KBM-7 (cell line): ENCODE measurements at regions not wholly inside any gene's neighbourhood (a gene's known extent, or its start where the extent isn't known, plus 50 kb on each side); places are given as distances from the start of the nearest gene placed in this dataset.

Experiments
- DNase-seq: peaks from one replicate; pipeline ENCODE4 v3.0.0-alpha.2; 2015
- in situ Hi-C: fragments of 300-500 bp; cut with MboI; formaldehyde crosslinking; loops from 2 replicates; pipeline ENCODE4 v1.14.3; 2020; ENCODE audit warnings: low sequenced_read_pairs, low pct_unique_long_range_greater_than_20kb, mixed read lengths

DNA sequence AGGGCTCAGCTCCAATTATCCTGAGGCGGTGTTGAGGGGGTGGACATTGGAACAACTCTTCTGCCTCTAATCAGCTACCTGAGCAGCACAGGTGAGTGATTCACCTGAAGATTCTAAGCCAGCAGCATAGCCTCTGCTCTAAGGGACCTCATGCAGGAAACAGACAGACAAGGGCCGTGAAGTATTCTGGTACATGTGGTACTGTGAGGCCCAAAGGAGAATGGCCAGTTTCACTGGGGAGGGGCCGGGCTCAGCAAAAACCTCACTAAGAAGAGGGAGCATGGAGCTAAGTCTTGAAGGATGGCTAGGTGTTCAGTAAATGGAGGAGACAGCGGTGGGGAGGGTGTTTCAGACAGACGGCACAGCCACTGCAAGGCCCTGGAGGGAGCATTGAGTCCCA is 58.5 kb upstream of the CCDC167 start:
- DNase-seq: no peak
- in situ Hi-C loops: no loop called here

- in situ Hi-C loops: no loop called here
- no peak for DNase-seq
Observed at GRCh38 chr6:37557645-37558114, 58.0 kb upstream of the CCDC167 start.

DNA sequence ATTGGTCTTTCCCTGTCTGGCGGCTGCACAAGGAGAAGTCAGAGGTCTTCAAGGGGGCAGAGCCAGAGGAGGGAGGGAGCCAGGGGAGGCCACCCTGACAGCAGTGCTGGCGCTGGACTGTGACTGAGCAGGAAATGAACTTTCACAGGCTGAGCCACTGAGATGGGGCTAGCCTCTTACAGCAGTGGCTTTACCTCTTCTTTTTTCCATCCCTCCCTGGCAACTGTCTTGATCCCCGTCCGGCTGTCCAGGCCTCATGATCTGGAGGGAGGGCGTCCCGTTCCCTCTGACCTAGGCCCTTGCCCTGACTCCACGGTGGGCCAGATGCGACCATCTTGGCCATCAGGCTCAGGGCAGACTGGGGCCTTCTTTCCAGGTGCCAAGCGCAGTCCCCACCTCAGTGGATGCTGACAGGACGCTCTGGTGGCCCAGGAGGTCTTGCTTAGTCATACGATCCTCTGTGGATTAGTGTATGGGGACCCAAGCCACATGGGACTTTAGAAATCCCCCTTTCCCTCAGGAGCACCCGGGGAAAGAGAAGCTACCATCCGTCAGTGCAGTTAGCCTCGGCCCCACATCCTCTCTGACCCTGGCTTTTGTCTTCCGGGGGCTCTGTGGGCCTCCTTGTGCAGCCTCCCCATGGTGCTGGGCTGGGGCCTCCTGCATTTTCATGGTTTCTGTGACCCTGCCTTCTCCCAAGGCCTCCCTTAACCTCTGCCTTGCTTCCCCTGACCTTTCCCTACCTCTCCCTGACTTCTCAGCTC is 57.4 kb upstream of the CCDC167 start:
- no peak for DNase-seq
- in situ Hi-C loops: no loop called here

DNA sequence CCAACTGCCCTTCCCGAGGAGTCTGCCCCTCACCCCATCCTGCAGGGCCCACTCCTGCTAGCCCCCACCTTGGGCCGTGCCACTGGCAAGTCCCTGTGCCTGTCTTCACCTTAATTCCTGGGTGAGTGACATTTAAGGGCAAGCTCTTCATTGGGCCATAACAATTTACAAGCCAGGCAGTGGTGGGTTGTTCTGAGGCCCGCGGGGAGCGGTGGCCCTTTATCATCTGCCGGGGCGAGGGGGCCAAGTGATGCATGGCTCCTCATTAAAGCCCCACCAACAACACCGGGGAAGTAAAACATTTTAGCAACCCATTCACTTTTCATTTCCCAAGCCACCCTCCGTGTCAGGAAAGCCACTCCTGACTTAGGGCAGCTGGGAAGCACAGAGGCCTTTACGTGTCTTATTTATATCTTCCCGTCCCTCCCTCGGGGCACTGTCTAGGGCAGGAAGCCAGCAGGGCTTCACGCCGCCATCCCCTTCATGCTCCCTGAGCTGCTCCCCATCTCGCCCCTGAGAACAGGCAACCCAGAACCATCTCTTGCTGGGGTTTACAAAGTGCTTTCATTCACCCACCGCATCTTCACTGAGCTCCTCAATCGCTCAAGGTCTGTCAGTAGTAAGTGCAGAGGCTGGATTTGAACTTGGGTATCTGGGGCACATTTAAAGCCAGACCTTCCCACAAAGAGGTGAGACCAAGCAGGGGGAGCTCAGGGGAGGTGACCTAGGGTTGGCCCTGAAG is 55.5 kb upstream of the CCDC167 start:
- in situ Hi-C loops: no loop called here
- no peak for DNase-seq

DNA sequence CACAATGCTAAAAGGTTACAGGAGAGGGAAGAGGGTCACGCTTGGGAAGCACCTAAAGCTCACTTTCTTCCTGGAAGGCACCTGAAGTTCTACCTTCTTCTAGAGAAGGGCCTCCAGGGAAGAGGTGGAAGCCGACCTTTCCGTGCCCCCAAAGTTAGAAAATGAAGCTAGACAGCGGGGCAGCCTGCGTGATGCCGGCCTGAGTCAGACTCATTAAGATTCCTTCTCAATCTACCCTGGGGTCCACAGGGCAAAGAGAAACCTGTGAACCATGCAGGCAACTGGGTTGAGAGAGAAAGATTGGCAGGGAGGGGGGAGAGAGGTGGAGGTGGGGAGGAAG is 54.8 kb upstream of the CCDC167 start:
- in situ Hi-C loops: no loop called here
- DNase-seq: no peak

DNA sequence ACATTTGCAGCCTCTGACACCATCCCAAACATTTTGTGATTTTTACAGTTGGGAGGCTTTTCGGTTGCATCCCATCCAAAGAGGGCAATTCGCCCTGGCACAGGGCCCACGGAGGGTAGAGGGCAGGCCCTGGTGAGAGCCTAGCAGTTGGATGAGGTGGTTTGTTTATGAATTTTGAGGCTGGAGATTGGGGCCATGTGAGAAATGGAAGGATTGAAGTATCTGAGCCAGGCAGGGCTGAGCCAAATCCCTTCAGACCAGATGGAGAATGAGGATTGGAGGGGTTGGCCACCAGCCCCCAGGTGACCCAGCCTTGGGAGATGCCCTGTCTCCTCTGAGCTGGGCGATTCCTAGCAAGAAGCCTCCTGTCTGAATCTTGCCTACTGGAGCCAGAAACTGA is 52.6 kb upstream of the CCDC167 start:
- in situ Hi-C loops: no loop called here
- DNase-seq: no peak

DNA sequence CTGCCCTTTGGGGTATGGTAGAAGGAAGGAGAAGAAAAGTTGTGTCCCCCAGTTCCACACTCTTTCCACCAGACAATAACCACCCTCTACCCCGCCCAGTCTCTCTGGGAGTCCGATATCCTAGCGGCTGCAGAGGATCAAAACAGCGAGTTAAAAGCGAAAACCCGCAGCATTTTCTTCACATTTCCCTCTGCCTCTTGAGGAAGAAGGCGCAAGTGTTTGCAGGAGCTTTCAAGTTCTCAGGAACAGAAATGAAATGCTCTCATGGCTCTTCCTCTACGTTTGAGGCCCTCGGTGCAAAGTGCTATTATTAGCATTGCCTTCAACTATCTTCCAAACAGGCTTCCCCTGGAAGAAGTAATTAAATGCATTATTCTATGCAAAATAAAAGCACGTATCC is 52.2 kb upstream of the CCDC167 start:
- no peak for DNase-seq
- in situ Hi-C loops: no loop called here

GRCh38 chr6:37551446-37551845 is 51.8 kb upstream of the CCDC167 start:
- in situ Hi-C loops: no loop called here
- no peak for DNase-seq

DNA sequence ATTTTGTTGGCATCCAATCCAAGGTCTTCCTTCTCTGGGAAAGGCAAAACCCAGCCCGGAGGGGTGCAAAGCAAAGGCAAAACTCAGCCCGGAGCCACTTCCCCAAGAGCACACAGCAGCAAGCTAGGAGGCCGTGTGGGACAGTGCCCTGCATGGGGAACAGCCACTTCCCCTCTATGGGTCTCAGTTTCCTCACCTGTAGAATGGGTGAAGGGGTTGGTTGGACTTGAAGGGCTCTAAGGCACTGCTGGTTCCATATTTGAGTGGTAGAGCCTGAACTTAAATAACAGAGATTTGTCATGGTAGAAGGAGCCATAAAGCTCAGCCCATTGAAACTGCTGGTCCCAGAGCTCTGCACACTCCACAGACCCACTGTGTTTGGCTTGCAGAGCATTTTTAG is 51.3 kb upstream of the CCDC167 start:
- in situ Hi-C loops: no loop called here
- DNase-seq: no peak

DNA sequence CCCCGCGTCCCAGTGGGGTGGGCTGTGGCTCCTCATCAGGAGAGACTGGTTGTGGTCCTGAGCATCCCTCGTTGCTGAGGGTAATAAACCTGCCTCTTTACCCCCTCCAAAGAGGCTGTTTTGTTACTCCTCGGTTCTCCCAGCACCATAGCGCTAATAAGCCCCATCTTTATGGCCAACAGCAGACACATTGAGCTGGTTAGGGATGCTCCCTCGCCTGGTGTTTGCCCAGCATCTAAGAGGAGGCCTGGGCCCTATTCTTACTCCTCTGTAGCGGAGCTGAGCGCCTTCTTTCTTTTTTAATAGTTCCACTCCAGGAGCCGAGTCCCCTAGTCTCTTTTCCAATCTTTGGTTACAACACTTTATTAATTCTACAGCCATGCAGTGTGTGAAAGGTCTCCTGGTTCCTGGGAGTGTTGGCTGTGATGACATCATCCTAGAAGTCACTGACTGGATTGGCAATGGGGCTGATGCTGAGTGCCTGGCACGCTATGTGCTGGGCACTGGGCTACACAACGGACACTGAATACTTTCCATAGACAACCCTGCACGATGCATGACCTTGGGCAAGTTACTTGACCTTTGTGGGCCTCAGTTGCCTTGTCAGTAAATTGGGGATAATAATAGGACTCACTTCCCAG is 50.6 kb upstream of the CCDC167 start:
- in situ Hi-C loops: no loop called here
- no peak for DNase-seq

DNA sequence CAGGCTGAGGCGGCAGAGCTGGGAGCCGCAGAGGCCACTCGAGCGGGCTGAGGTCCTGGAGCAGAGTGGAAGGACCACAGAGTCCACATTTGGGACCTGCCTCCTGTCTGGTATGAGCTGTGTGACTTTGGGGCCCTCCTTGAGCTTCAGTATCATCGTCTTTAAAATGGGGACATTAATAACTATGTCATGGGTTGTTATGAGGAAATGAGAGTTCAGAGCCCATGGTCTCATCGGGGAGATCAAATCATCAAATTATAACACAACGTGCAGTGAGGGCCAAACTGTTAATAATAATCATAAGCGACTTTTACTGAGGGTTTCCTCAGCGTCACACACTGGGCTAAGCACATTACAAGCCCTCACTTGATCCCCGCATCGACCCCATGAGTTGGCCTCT is 49.9 kb upstream of the CCDC167 start:
- DNase-seq: no peak
- in situ Hi-C loops: no loop called here
